DND-41 (cell line): ENCODE measurements at regions not wholly inside any gene's neighbourhood (a gene's known extent, or its start where the extent isn't known, plus 50 kb on each side); places are given as distances from the start of the nearest gene placed in this dataset.

Source experiments
- ATAC-seq: fragments of 200-7000 bp; cut with Tn5 transposase; 3 replicates; pipeline ENCODE4 v1.9.1; 2021; ENCODE audit warnings: low read depth; ENCODE audit not compliant: insufficient read depth
- DNase-seq: peaks from one replicate; pipeline ENCODE4 v3.0.0-alpha.2; 2020
- H2AFZ ChIP-seq: 2 replicates; pipeline ENCODE4 v1.6.0; 2012; ENCODE audit warnings: low read depth, low read length
- H3K27ac ChIP-seq: 2 replicates; pipeline ENCODE4 v1.5.1; 2012; ENCODE audit warnings: low read length, inconsistent platforms
- H3K27me3 ChIP-seq: fragments of 200-600 bp; sonication (generic); 2 replicates; pipeline ENCODE4 v1.6.0; 2012; ENCODE audit warnings: low read length, mild to moderate bottlenecking, inconsistent platforms; ENCODE audit not compliant: insufficient read depth, poor library complexity
- H3K36me3 ChIP-seq: 2 replicates; pipeline ENCODE4 v1.5.1; 2012; ENCODE audit warnings: low read length, inconsistent platforms; ENCODE audit not compliant: insufficient read depth
- H3K4me1 ChIP-seq: 2 replicates; pipeline ENCODE4 v1.5.1; 2012; ENCODE audit warnings: mild to moderate bottlenecking, low read length; ENCODE audit not compliant: insufficient read depth
- H3K4me2 ChIP-seq: 2 replicates; pipeline ENCODE4 v1.6.0; 2012; ENCODE audit warnings: mild to moderate bottlenecking, moderate library complexity, low read length, inconsistent platforms; ENCODE audit not compliant: insufficient read depth
- H3K4me3 ChIP-seq, 2 experiments: fragments of 200-600 bp in 1 of 2; shearing (Covaris generic) in 1 of 2; 2 replicates each; pipeline ENCODE4 v1.5.1; 2012 to 2016; ENCODE audit warnings: inconsistent platforms in 2 of 2, low read length in 2 of 2, mild to moderate bottlenecking in 2 of 2, low read depth in 1 of 2, moderate library complexity in 1 of 2
- H3K79me2 ChIP-seq: 2 replicates; pipeline ENCODE4 v1.6.0; 2012; ENCODE audit warnings: low read length, inconsistent platforms; ENCODE audit not compliant: insufficient read depth
- H3K9ac ChIP-seq: 2 replicates; pipeline ENCODE4 v1.6.0; 2012; ENCODE audit warnings: low read depth, mild to moderate bottlenecking, inconsistent platforms, low read length, moderate library complexity
- H3K9me3 ChIP-seq: 2 replicates; pipeline ENCODE4 v1.5.1; 2012; ENCODE audit warnings: low read length, moderate library complexity, mild to moderate bottlenecking, inconsistent platforms; ENCODE audit not compliant: insufficient read depth, severe bottlenecking
- H4K20me1 ChIP-seq: 2 replicates; pipeline ENCODE4 v1.6.0; 2012; ENCODE audit warnings: low read length; ENCODE audit not compliant: insufficient read depth
- CTCF ChIP-seq: IDR thresholded peaks from 2 replicates; pipeline ENCODE4 v1.5.1; 2012; ENCODE audit warnings: borderline replicate concordance, low read length, moderate library complexity, mild to moderate bottlenecking; ENCODE audit not compliant: poor library complexity, severe bottlenecking; ENCODE audit errors: extremely low read depth
- EZH2 ChIP-seq: IDR thresholded peaks from 3 replicates; pipeline ENCODE4 v1.6.1; 2012; ENCODE audit warnings: borderline replicate concordance, low read depth, mild to moderate bottlenecking, moderate library complexity, low read length, inconsistent platforms; ENCODE audit not compliant: severe bottlenecking

- no peak for TF ChIP-seq EZH2
- no peak for TF ChIP-seq CTCF
- Histone ChIP-seq H3K9me3 (no peaks in the 10 kb centered on the region), H2AFZ (no peak overlapping the region), H3K4me3 (no peak overlapping the region), H3K27me3 (no peaks in the 10 kb centered on the region), H3K27ac (no peak overlapping the region), H3K4me2 (no peak overlapping the region), H3K4me1 (no peaks in the 10 kb centered on the region), H3K9ac (no peak overlapping the region), H3K79me2 (no peaks in the 10 kb centered on the region), H4K20me1 (no peaks in the 10 kb centered on the region), H3K36me3 (no peaks in the 10 kb centered on the region)
- no peak for ATAC-seq
- no peak for DNase-seq
Observed at GRCh38 chr7:136502162-136502561, 366.3 kb upstream of the CHRM2 start.

- no peak for TF ChIP-seq EZH2
- TF ChIP-seq CTCF: no peak
- Histone ChIP-seq H3K4me2 (no peak overlapping the region), H3K4me1 (no peaks in the 10 kb centered on the region), H3K27ac (no peak overlapping the region), H3K36me3 (no peaks in the 10 kb centered on the region), H3K79me2 (no peaks in the 10 kb centered on the region), H4K20me1 (no peaks in the 10 kb centered on the region), H3K27me3 (no peaks in the 10 kb centered on the region), H3K9ac (no peak overlapping the region), H3K9me3 (no peaks in the 10 kb centered on the region), H2AFZ (no peak overlapping the region), H3K4me3 (no peak overlapping the region)
- ATAC-seq: no peak
- DNase-seq: no peak
Observed at GRCh38 chr7:136501151-136501550, 367.3 kb upstream of the CHRM2 start.

GRCh38 chr7:136496551-136496950, 371.9 kb upstream of the CHRM2 start:
- no peak for TF ChIP-seq EZH2
- TF ChIP-seq CTCF: no peak
- no peaks in the 10 kb centered on the region for H3K4me1 ChIP-seq
- H3K79me2 ChIP-seq: no peaks in the 10 kb centered on the region
- no peak overlapping the region for H3K27ac ChIP-seq
- no peak overlapping the region for H3K4me3 ChIP-seq
- no peaks in the 10 kb centered on the region for H3K9me3 ChIP-seq
- H3K4me2 ChIP-seq: no peak overlapping the region
- H3K36me3 ChIP-seq: no peaks in the 10 kb centered on the region
- DNase-seq (no peak), ATAC-seq (no peak)
- no peaks in the 10 kb centered on the region for H4K20me1 ChIP-seq
- no peaks in the 10 kb centered on the region for H3K27me3 ChIP-seq
- H3K9ac ChIP-seq: no peak overlapping the region
- no peak overlapping the region for H2AFZ ChIP-seq

GRCh38 chr7:136495081-136495480, 373.4 kb upstream of the CHRM2 start:
- no peak for ATAC-seq
- no peaks in the 10 kb centered on the region for H3K79me2 ChIP-seq
- H3K4me1 ChIP-seq: no peaks in the 10 kb centered on the region
- H3K27ac ChIP-seq: no peak overlapping the region
- H3K36me3 ChIP-seq: no peaks in the 10 kb centered on the region
- H4K20me1 ChIP-seq: no peaks in the 10 kb centered on the region
- no peak overlapping the region for H3K4me3 ChIP-seq
- H3K9me3 ChIP-seq: no peaks in the 10 kb centered on the region
- no peaks in the 10 kb centered on the region for H3K27me3 ChIP-seq
- no peak for DNase-seq
- H3K9ac ChIP-seq: no peak overlapping the region
- TF ChIP-seq CTCF (no peak), EZH2 (no peak)
- no peak overlapping the region for H3K4me2 ChIP-seq
- H2AFZ ChIP-seq: no peak overlapping the region
